Ascending aorta (tissue), 2 donors: ENCODE measurements at regions not wholly inside any gene's neighbourhood (a gene's known extent, or its start where the extent isn't known, plus 50 kb on each side); places are given as distances from the start of the nearest gene placed in this dataset.

Experiments used
- DNase-seq, 2 donors: peaks; one replicate each; pipeline ENCODE4 v3.0.0-alpha.2; 2019; ENCODE audit warnings: low spot score in 2 of 2
- H3K27ac ChIP-seq, 2 donors: fragments of 200-600 bp; sonication (generic); one replicate each; pipeline ENCODE4 v1.5.1; 2016 to 2017; ENCODE audit warnings: mild to moderate bottlenecking in 1 of 2
- H3K27me3 ChIP-seq: fragments of 200-600 bp; sonication (generic); one replicate; pipeline ENCODE4 v1.5.1; 2017
- H3K36me3 ChIP-seq, 2 donors: fragments of 200-600 bp; sonication (generic); one replicate each; pipeline ENCODE4 v1.5.1; 2016
- H3K4me1 ChIP-seq, 2 donors: fragments of 200-600 bp; sonication (generic); one replicate each; pipeline ENCODE4 v1.5.1; 2016 to 2017; ENCODE audit warnings: mild to moderate bottlenecking in 1 of 2
- H3K4me3 ChIP-seq, 2 donors: fragments of 200-600 bp; sonication (generic); one replicate each; pipeline ENCODE4 v1.5.1; 2016 to 2017; ENCODE audit warnings: mild to moderate bottlenecking in 1 of 2
- H3K9me3 ChIP-seq, 2 donors: fragments of 200-600 bp; sonication (generic); one replicate each; pipeline ENCODE4 v1.5.1; 2016
- intact Hi-C: fragments of 100-400 bp; cut with DNase I; formaldehyde crosslinking; loops from one replicate; pipeline ENCODE4 v1.15.1; 2023
- TF ChIP-seq, protein P1 (sequence below), 3 experiments: fragments of 200-600 bp in 2 of 3; fragments of 450-650 bp in 1 of 3; sonication (generic) in 2 of 3; IDR thresholded peaks; one replicate each; pipeline ENCODE4 v1.5.1; 2016 to 2019; ENCODE audit warnings: antibody characterized with exemption in 3 of 3, mild to moderate bottlenecking in 1 of 3, moderate library complexity in 1 of 3

DNA sequence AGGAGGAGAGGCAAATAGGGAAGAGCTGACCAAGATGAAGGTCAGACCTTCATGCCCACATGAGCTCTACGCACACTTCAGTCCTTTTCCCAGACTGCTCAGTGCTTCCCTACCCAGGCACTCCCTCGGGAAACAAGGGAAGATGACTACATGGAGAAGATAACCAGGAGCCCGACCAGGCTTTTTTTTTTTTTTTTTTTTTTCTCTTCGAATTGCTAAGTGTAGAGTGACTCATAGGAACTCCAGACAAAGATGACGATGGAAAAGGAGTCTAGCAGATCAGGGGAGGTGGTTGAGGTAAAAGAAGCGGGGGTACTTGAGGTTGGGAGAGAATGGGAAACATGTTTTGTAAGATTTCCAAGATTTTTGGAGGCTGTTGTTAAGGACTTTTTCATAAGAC lies 526.1 kb downstream of the BNC2 start:
- intact Hi-C loops: no loop called here
- Histone ChIP-seq H3K27ac (peak overlapping the region in 1 of 2 donors; percentile 63), H3K4me1 (peaks cover 0 to 12% of the 10 kb centered on the region in 2 donors), H3K4me3 (no peak overlapping the region), H3K9me3 (no peaks in the 10 kb centered on the region), H3K27me3 (no peaks in the 10 kb centered on the region), H3K36me3 (no peaks in the 10 kb centered on the region)
- TF ChIP-seq, protein P1, sequence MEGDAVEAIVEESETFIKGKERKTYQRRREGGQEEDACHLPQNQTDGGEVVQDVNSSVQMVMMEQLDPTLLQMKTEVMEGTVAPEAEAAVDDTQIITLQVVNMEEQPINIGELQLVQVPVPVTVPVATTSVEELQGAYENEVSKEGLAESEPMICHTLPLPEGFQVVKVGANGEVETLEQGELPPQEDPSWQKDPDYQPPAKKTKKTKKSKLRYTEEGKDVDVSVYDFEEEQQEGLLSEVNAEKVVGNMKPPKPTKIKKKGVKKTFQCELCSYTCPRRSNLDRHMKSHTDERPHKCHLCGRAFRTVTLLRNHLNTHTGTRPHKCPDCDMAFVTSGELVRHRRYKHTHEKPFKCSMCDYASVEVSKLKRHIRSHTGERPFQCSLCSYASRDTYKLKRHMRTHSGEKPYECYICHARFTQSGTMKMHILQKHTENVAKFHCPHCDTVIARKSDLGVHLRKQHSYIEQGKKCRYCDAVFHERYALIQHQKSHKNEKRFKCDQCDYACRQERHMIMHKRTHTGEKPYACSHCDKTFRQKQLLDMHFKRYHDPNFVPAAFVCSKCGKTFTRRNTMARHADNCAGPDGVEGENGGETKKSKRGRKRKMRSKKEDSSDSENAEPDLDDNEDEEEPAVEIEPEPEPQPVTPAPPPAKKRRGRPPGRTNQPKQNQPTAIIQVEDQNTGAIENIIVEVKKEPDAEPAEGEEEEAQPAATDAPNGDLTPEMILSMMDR (IDR thresholded peaks at IDR 0.05): no peak
- DNase-seq: no peak

- H3K9me3 ChIP-seq: no peaks in the 10 kb centered on the region
- DNase-seq: no peak
- no peak overlapping the region for H3K4me3 ChIP-seq
- TF ChIP-seq, protein P1 (IDR thresholded peaks at IDR 0.05): no peak
- intact Hi-C loops: no loop called here
- H3K27me3 ChIP-seq: no peaks in the 10 kb centered on the region
- no peaks in the 10 kb centered on the region for H3K36me3 ChIP-seq
- H3K4me1 ChIP-seq: peaks cover 0 to 12% of the 10 kb centered on the region in 2 donors
- no peak overlapping the region for H3K27ac ChIP-seq
These were observed 524.6 kb downstream of the BNC2 start for GRCh38 chr9:16345902-16346301.

- intact Hi-C loops: no loop called here
- no peaks in the 10 kb centered on the region for H3K9me3 ChIP-seq
- H3K27me3 ChIP-seq: no peaks in the 10 kb centered on the region
- TF ChIP-seq, protein P1 (IDR thresholded peaks at IDR 0.05): no peak
- H3K27ac ChIP-seq: no peak overlapping the region
- no peak for DNase-seq
- no peaks in the 10 kb centered on the region for H3K36me3 ChIP-seq
- no peak overlapping the region for H3K4me3 ChIP-seq
- H3K4me1 ChIP-seq: peaks cover 0 to 10% of the 10 kb centered on the region in 2 donors
These were observed 522.6 kb downstream of the BNC2 start for GRCh38 chr9:16347886-16348285.

- intact Hi-C loops: no loop called here
- no peak overlapping the region for H3K27ac ChIP-seq
These were observed 521.9 kb downstream of the BNC2 start for GRCh38 chr9:16348531-16348930.

DNA sequence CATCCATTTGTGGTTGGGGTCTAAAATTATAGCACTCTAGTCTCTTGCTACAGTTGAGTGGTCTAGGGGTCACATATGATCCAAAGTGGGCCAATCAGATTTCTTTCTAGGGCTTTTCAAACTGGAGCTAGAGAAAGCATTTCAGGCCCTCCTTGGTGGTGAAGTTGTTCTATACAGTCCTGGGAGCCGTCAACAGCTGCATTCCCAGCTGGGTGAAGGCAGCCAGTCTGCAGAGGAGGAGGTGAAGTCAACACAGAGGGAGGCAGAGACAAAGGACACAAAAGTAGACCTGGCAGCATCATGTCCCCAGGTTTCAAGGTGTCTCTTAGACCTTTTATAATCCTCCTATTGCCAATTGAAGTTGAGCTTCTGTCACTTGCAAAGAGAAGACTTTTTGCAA lies 518.2 kb downstream of the BNC2 start:
- Histone ChIP-seq H3K36me3 (no peaks in the 10 kb centered on the region), H3K9me3 (no peaks in the 10 kb centered on the region), H3K27me3 (no peaks in the 10 kb centered on the region), H3K27ac (no peak overlapping the region), H3K4me3 (no peak overlapping the region), H3K4me1 (no peaks in the 10 kb centered on the region)
- intact Hi-C loops: no loop called here
- no peak for DNase-seq
- TF ChIP-seq, protein P1 (IDR thresholded peaks at IDR 0.05): no peak

More at GRCh38 chr9:16348531-16348930, 521.9 kb downstream of the BNC2 start:
- peaks cover 0 to 4% of the 10 kb centered on the region in 2 donors for H3K4me1 ChIP-seq
- no peaks in the 10 kb centered on the region for H3K27me3 ChIP-seq
- H3K4me3 ChIP-seq: no peak overlapping the region
- no peak for DNase-seq
- no peaks in the 10 kb centered on the region for H3K36me3 ChIP-seq
- TF ChIP-seq, protein P1 (IDR thresholded peaks at IDR 0.05): no peak
- no peaks in the 10 kb centered on the region for H3K9me3 ChIP-seq

- H3K4me3 ChIP-seq: no peak overlapping the region
- H3K27me3 ChIP-seq: no peaks in the 10 kb centered on the region
- TF ChIP-seq, protein P1 (IDR thresholded peaks at IDR 0.05): no peak
- H3K36me3 ChIP-seq: no peaks in the 10 kb centered on the region
- intact Hi-C loops: no loop called here
- no peak for DNase-seq
- no peak overlapping the region for H3K27ac ChIP-seq
- no peaks in the 10 kb centered on the region for H3K4me1 ChIP-seq
- H3K9me3 ChIP-seq: no peaks in the 10 kb centered on the region
These were observed 517.6 kb downstream of the BNC2 start for GRCh38 chr9:16352791-16353401.
